AG08396 (cell line): ENCODE measurements at regions not wholly inside any gene's neighbourhood (a gene's known extent, or its start where the extent isn't known, plus 50 kb on each side); places are given as distances from the start of the nearest gene placed in this dataset.

Source experiments
- DNase-seq: peaks from one replicate; pipeline ENCODE4 v3.0.0; 2012; ENCODE audit warnings: low spot score, mixed read lengths

DNA sequence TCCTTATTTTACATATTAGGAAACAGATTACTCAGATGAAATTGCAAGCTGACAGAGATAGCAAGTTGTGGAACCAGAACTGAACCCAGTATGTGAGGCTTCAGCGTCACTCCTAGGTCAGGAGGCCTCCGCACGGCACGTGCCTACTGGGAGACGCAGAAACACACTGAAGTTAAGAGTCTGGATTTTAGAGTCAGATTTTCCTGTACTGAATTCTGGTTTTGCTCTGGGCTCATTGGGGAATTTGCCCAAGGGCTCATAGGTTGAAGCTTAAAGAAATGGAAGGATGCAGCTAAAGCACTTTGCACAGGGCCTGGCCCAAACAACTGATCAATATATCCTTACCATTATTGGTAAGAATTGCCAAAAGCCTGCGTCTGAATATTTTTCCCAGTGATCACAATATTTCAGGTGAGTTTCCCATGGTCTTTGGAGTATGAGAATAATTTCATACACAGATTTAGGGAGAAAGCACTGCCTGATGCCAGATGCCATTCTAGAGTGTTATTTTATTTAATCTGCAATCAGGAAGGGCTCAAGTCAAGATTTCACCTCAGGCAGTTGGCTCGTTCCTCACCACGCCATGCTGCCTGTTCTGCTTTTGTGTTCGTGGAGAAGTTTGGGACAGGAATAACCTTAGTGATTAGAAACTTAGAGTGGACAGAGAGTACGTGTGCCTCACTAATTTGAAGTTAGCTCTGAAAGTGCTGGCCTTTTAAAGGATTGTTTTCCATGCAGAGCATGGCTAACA is 331.9 kb downstream of the MYCN start:
- DNase-seq = no peak

DNA sequence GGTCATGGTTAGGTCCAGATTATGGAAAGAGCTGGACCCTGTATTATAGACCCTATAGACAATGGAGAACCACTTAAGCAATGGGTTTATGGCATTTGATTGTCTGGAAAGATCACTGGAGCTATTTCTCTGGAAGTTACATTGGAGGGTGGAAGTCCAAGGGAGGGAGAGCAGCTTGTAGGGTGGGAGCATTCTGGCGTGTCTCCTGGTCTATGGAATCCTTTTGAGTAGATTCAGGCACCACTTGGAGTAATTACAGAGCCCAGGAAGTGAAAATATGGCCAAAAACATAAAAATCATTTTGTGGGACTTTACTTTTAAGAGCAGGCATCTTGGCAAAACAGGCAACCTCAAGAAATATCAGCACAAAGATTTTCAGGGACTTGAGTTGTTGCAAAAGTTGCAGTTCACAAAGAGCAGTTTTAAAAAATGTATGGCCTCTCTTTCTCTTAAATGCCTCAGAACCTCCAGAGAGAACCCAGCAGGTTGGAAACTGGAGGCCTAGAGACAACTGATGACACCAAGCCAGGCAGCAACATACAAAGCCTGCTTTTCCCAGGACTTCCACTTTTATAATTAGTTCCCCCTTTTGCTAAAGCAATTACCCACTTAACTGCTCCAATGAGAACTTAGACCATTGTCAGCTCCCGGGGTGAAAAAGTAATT is 331.0 kb downstream of the MYCN start:
- no peak for DNase-seq

DNA sequence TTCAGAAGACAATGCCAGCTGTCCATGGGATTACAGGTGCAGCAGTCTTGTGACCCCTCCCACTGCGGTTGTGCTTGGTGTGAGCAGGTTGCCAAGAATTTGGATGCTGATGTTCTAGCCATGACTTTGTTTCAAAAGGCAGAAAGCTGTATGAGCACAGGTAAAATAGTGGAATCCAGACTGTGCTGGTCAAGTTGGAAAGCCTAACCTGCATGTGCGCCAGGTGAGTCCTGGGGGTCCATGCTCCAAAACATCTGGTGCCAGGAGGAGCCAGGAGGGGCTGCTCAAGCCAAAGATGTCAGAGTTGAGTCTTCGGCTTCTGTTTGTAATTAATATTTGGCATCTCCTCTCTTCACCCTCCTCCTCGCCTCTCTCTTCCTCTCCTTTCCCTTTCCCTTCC is 330.1 kb downstream of the MYCN start:
- DNase-seq = no peak

DNA sequence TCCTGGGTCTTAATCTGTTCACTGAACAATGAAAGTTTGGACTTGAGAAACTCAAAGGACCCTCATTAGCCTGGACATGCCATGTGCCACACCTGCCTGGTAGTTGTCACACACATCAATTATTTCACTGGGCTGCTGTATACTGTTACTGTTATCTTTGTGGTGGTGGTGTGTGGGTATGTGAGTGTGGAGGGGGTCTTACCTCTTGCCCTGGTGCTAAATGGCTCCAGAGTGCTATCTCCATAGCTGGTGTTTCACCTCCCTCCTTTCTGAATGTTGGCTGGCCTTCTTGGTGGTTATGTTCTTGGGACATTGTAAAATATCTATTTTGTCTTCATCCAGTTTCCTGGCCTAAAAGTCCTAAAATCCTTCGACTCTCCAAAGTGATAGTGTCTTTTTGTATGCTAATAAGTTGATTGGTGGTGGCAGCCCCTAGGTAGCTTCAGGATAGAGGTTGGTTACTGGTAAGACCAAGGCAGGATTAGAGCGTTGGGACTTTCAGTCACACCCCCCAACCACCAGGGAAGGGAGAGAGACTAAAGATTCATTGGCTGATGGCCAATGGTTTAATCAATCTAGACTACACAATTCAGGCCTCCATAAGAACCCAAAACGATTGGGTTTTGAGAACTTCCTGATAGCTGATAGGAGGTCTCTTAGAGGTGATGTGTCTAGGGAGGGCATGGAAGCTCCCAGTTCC is 328.1 kb downstream of the MYCN start:
- no peak for DNase-seq

DNA sequence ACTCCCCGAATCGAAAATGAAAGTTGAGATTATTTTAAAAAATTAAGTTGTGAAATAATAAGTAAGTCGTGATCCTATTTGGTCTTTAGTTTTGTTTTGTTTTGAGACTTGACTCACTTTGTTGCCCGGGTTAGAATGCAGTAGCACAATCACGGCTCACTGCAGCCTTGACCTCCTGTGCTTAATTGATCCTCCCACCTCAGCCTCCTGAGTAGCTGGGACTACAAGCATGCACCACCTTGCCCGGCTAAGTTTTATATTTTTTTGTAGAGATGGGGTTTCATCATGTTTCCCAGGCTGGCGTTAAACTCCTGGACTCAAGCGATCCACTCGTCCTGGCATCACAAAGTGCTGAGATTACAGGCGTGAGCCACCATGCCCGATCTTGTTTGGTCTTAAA is 326.2 kb downstream of the MYCN start:
- no peak for DNase-seq

DNA sequence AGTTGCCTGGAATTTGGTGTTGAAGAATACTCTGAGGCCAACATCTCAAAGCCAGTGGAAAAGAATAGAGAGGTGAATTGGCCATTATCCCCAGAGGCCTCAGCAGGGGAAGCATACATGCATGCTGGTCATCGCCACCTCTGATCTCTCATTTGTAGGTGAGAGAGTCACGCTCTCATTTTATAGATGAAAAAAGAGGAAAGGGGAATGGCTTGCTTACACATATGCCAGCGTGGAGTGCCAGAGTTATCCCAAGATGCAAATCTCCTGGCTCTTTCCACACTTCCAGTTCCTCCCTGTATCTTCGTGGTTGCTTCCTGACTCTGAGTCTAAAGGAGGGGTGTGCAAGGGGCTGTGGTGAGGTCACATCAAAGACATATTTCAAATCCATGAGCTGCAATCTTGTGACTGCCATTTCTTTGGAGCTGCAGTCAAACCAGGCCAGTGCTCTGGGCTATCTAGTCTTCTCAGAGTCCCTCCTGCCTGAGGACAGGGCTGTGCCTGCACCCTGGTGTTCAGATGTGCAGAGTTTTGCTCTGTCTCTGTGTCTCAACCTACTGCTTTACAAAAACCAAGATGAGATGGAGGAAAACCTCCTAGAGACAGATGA is 324.7 kb downstream of the MYCN start:
- DNase-seq = no peak

DNA sequence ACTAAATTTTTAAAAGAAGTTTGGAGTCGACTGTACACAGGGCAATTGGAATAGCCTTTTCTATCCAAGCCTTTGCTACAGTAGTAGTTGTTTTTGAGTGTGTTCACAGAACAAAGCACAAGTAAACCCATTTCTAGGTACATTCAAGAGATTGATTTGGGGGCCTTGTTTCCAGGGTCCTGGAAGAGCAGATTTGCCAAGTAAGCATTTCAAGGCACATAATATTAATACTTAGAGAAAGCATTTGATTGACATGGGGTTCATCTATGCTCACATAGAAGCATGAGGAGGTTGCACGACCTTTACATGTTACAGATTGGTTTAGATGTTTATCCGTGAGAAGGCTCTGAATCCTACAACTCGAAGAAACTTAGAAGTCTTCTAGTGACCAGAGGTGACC is 324.1 kb downstream of the MYCN start:
- DNase-seq = no peak

DNA sequence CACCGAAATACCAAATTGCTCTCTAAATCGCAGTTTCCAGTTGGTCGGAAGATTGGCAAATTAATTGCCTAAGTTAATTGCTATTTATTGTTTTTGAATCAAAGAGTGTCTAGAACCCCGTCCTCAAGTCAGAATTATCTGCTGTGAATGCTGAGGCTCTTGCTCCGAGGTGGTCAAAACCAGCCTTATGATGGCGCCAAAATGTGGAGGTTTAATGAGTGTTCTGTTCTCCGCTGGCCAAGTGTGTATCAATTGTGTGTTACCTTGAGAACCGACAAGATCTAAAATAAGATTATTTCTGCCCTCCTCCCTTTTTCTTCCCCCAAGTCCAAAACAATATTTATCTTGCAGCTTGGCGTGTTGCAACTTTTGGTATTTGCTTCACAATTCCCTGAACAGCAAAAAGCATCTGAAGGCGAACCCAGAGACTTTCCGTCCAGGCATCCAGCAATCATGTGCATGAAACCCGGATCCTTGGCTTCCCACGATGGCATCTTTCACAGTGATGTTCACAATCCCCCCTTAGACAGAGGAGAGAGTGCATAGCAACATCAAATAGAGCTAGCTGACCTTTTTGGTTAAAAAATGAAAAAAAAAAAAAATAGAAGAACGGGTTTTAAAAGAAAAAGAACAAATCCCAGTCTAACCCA is 323.0 kb downstream of the MYCN start:
- DNase-seq = no peak

DNA sequence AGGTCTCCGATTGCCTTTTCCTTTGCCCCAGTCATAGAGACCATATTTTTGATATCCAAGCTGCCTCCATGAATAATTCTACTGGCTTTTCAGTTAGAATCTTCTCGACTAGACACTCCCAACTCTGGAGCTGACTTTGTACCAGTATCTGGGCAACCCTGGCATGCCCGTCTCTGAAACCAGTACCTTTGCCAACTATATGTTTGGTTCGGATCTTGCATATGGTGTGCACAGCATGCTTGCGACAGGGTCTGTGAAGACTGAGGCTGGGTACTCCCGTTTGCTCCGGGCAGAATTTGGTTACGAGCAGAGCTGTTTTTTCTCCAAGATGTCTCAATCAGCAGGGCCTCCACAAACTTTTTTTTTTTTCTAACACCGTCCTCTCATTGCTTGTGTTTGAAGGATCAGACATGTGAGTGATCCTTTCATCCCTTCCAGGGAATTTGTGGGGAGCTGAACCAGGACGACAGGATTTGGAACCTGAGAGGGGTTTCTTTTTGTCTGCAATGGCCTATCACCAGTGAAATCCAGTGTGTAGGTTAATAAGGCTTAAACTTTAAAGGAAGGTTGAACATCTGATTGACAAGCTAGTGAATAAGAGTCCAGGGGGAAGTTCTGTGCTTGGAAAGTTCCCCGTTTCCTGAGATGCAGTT is 322.3 kb downstream of the MYCN start:
- DNase-seq = no peak

DNA sequence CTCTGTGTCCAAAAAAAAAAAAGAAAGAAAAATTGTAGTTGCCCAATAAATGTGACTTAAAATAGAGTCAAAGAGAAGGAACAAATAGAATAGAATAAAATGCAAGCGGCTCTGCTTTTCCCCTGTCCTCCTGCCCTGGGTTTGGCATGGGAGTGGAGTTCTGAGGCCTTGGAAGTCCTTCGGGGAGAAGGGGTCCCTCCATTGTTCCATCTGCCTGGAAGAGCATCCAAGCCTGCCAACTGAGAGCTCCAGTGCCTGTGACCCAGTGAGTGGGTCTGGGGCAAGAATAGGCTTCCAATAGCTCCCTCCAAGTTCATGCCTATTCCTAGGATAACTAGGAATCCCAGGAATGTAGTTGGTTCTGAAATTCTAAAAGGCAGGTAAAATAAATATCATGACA is 321.4 kb downstream of the MYCN start:
- no peak for DNase-seq

DNA sequence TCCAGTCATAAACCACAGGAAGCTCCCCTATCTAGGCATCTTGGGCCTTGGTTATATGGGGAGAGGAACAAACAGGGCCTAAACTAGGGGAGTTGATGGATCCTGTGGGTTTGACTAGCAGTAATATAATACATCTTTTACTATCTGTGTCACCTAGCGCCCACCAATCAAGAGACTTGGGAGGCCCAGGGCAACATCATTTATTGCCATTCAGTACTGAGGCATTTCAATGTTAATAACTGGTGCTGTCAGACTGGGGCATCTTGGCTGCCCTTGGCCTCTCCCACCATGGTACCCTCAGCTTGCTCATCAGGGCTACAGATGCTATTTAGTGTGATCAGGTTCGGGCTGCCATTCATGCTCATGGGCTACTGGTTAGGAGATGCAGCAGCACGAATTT is 320.7 kb downstream of the MYCN start:
- no peak for DNase-seq

DNA sequence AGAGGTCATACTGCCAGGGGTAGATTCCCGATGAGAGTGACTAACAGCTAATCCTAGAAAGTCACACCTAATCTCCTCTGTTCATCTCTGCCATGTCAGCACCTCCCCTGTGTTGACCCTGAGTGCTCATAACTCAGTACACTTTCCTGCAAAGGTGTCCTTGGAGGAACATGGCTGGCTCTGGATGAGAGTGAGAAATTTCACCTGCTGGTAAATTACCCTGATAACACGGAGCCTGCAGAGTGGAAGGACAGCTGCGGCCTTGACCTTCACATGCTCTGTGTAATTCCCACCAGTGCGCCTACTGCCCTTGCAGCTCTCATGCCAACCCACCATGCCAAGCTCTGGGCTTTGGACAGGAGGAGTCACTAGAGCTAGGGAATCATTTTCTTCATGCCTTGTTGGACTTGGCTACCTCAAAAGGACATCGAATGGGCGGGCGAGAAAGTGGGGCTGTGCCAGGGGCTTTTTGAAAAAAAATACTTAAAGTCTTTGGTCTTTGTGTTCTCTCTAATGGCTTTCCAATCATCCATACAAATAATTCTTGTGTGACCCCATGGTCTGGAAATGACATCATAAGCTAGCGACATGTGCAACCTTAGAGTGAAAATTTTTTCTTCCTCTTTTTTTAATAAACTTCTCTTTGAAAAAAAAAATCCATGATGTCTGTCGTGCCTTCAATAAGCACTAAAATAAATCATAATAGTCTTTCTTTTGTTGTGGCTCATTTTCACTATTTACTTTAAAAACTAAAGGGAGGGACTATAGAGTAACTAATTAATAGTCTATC is 319.9 kb downstream of the MYCN start:
- no peak for DNase-seq

DNA sequence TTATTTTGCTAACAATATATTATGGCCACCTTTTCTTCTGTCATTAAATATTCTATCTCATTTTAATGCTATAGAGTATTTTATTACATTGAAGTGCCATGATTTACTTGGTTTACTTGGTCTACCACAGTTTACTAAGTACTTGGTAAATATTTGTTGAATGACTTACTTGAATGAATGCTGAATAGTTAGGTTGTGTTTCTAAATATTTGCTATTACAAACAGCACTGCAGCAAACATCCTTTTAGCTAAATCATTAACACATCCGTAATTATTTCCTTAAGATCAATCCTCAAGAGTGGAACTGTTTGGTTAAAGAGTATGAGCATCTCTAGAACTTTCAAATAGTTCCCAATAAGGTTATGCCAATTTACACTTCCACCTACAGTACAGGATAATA is 318.7 kb downstream of the MYCN start:
- DNase-seq = no peak

DNA sequence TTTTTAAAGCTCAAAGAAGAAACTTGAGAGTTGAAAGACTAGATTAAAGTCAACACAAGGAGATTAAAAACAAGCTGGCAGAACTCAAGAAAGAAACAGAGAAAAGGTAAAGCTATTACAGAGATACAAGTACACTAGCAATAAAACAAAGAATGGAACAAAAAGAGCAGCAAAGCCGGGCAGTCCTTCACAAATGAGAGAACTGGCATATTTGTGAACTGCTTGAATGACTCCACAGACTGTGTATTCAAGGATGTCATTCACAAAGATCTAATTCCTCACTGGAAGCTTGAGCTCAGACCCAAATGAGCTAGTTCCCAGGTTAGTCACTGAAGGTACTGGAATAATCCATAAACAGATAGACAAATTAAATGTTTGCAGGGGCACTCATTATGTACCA is 318.0 kb downstream of the MYCN start:
- no peak for DNase-seq

DNA sequence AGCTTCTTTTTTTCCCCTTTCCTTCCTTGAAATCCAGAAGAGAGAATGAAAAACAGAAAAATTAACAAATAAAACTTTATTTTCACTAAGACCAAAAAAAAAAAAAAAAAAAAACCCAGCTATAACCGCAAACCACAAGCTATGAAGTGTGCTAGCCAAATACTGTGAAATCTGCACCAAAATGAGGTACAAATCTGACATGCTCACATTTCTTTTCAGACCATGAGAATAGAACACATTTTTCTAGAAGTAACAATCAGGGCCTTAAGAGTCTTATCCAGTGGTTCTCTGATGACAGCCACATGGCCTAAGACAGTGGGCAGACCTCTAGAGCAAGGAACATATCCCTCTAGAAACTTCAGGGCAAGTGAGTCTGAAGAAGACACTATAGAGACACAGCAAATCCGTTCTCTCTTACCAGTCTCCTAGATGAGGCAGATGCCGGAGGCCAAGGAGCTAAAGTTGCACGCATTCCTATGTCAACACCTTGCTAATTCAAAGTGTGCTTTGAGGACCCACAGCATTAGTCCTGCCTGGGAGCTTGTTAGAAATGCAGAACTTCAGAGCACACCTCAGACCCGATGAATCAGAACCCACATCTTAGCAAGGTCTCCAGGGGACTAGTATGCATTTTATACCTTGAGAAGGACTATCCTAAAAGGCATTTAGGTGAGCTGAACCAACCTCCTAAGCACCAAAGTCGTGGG is 317.1 kb downstream of the MYCN start:
- DNase-seq = no peak

DNA sequence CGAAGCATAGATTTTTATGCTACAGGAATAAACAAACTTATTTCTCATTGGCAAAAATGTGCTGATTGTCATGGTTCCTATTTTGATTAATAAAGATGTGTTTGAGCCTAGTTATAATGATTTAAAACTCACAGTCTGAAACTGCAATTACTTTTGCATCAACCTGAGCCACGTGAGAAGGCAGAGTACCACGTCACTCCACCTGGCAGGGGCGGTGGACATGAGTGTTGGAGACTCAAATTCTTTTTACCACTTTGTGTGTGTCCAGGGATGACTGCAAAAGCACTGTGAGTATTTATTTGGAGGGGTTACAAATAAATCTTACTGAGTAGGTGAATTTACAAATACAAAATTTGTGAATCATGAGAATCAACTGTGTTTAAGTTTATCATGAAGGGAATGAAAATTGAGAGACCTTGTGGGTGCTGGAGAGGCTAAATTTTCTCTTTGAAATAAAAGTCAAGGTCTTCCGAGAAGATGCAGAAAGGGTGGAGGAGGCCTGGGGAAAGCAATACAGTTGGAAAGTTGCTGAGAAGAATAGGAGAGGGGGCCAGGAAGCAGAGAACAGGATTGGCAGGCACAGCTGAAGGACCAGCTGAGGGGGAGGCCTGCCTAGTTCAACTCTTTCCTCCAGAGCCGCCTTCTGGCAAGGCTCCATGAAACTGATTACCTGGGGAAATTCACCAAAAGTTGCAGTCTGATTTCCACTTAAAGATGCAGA is 316.4 kb downstream of the MYCN start:
- no peak for DNase-seq

DNA sequence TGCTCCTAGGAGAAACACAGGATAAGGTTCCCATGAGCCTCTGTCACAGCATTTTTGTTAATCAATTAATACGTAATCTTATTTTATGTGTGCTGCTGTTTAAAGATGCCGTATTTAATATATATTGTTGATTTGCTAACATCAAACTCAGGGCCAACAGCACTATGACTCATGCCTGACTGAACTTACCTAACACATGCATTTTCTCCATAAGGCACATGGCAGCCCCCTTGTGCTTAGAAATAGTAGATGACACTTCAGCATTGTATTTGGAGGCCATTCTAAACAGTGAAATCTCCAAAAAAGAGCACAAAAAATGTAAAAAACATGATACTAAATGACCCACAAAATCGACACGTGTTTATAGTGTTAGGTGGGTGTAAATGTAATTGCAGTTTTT is 314.8 kb downstream of the MYCN start:
- DNase-seq = no peak

DNA sequence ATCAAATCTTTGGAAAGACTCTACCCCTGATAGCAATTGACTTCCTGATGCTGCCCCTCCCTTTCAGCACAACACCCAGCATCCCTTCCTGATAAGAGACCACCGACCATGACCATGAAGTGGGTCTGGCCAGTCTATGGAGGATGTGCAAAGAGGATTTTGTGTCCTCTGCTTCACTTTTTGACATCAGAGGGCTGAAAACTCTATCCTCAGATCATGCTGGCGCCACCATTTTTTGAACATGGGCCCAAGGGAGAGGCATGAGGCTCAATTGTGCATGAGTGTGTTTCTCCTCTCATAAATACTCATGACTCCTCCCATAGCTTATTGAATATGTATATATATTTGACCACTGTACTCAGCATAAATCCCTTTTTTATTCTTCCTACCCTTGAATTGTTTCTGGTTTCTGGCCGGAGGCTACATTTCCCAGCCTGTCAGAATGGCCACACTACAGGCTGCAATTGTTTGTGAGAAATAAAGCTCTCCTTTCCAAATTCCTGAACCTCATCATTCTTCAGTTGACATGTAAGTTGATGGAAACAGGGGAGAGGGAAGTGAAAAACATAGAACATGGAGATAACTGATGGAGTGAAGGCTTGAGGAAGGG is 314.1 kb downstream of the MYCN start:
- DNase-seq = no peak

DNA sequence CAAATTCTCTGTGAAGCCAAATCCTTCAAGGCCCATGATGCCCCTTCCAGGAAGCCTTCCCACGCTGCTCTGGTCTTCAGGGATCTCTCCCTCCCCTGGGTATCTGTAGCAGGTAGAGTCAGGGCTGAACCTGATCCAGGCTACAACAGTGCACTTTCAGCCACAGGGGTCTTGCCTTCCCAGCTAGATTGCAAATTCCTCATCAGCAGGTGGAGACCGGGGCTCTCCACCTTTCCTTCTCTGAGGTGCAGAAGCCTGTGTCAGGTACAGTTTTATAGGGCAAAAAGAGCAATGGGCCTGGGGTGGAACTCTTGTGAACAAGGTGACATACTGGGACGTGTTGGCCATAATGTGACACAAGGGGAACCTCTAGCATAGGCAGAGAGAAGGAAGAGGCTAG is 312.9 kb downstream of the MYCN start:
- DNase-seq = no peak
